Muscle layer of colon (tissue), 2 donors: ENCODE measurements at regions not wholly inside any gene's neighbourhood (a gene's known extent, or its start where the extent isn't known, plus 50 kb on each side); places are given as distances from the start of the nearest gene placed in this dataset.

Experiments used
- H3K27ac ChIP-seq: one replicate; pipeline ENCODE4 v1.7.0; 2013; ENCODE audit warnings: low read depth, mild to moderate bottlenecking, low read length, moderate library complexity
- H3K27me3 ChIP-seq, 2 donors: one replicate each; pipeline ENCODE4 v1.7.0; 2013; ENCODE audit warnings: low read length in 2 of 2, mild to moderate bottlenecking in 2 of 2; ENCODE audit not compliant: insufficient read depth in 2 of 2, control insufficient read depth in 1 of 2
- H3K36me3 ChIP-seq: one replicate; pipeline ENCODE4 v1.7.0; 2013; ENCODE audit warnings: mild to moderate bottlenecking, low read length; ENCODE audit not compliant: insufficient read depth
- H3K4me1 ChIP-seq: one replicate; pipeline ENCODE4 v1.7.0; 2013; ENCODE audit warnings: mild to moderate bottlenecking, low read length; ENCODE audit not compliant: insufficient read depth
- H3K4me3 ChIP-seq, 2 donors: one replicate each; pipeline ENCODE4 v1.7.0; 2013; ENCODE audit warnings: low read length in 2 of 2, low read depth in 1 of 2, mild to moderate bottlenecking in 1 of 2, moderate library complexity in 1 of 2
- H3K9ac ChIP-seq: one replicate; pipeline ENCODE4 v1.7.0; 2013; ENCODE audit warnings: low read length
- H3K9me3 ChIP-seq: one replicate; pipeline ENCODE4 v1.7.0; 2013; ENCODE audit warnings: mild to moderate bottlenecking, low read length
- donor health status: abdominal sarcoma.
- donor health status: Adenocarcinoma of cecum.

DNA sequence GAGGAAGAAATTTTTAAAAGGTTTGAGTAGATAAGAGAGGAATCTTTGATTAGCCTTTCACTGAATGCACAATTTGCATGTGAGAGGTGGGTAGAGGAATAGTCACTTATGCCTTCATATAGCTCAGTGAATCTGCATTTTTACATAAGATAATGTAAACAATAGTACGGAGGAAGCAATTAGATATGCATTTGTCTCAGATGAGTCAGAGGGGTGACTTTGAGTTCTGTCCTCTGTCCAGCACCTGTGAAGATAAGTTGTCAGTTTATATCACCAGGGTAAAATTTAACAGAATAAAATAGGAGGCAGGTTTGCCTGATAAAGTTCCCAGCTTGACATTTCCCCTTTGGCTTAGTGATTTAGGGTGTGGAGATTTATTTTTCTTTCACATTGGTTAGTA, 841.9 kb downstream of the PCDH18 start:
- Histone ChIP-seq H3K27ac (no peak overlapping the region), H3K27me3 (no peaks in the 10 kb centered on the region), H3K9ac (no peak overlapping the region), H3K9me3 (no peaks in the 10 kb centered on the region), H3K4me1 (no peaks in the 10 kb centered on the region), H3K4me3 (no peak overlapping the region), H3K36me3 (no peaks in the 10 kb centered on the region)

DNA sequence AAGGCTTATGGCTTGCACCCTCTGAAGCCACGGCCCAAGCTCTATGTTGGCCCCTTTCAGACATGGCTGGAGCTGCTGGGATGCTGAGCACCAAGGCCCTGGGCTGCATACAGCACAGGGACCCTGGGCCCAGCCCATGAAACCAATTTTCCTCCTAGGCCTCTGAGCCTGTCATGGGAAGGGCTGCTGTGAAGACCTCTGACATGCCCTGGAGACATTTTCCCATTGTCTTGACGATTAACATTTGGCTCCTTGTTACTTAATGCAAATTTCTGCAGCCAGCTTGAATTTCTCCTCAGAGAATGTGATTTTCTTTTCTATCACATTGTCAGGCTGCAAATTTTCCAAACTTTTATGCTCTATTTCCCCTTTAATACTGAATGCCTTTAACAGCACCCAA, 844.7 kb downstream of the PCDH18 start:
- Histone ChIP-seq H3K9me3 (no peaks in the 10 kb centered on the region), H3K9ac (no peak overlapping the region), H3K4me3 (no peak overlapping the region), H3K27ac (no peak overlapping the region), H3K36me3 (no peaks in the 10 kb centered on the region), H3K27me3 (no peaks in the 10 kb centered on the region), H3K4me1 (no peaks in the 10 kb centered on the region)

DNA sequence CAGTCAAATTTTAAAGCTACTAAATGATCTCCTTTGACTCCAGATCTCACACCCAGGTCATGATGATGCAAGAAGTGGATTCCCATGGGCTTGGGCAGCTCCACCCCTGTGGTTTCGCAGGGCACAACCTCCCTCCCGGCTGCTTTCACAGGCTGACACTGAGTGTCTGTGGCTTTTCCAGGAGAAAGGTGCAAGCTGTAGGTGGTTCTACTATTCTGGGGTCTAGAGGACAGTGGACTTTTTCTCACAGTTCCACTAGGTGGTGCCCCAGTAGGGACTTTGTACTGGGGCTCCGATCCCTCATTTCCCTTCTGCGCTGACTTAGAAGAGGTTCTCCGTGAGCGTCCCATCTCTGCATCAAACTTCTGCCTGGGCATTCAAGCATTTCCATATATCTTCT, 845.2 kb downstream of the PCDH18 start:
- Histone ChIP-seq H3K4me3 (no peak overlapping the region), H3K9ac (no peak overlapping the region), H3K9me3 (no peaks in the 10 kb centered on the region), H3K4me1 (no peaks in the 10 kb centered on the region), H3K36me3 (no peaks in the 10 kb centered on the region), H3K27ac (no peak overlapping the region), H3K27me3 (no peaks in the 10 kb centered on the region)

DNA sequence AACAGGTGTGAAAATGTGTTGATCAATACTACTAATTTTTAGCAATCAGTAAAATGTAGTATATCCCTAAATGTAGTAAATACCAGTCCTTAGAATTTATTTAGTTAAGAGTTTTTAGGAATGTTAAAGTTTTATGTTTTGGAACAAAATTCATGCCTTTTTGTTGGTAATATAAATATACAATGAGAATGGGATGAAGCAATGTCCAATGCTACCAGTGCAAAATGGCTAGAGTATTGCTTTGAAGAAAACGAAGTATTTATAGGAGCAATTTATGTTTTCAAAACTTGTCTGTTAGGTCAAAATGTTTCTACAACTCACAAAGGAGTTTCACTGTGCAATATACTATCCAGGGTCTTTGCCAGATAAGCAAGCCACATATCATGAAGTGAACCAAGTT, 851.5 kb downstream of the PCDH18 start:
- no peaks in the 10 kb centered on the region for H3K27me3 ChIP-seq
- peaks cover 16% of the 10 kb centered on the region for H3K4me1 ChIP-seq
- no peaks in the 10 kb centered on the region for H3K9me3 ChIP-seq
- no peak overlapping the region for H3K9ac ChIP-seq
- H3K27ac ChIP-seq, result no peak overlapping the region
- H3K36me3 ChIP-seq, result no peaks in the 10 kb centered on the region
- no peak overlapping the region for H3K4me3 ChIP-seq

DNA sequence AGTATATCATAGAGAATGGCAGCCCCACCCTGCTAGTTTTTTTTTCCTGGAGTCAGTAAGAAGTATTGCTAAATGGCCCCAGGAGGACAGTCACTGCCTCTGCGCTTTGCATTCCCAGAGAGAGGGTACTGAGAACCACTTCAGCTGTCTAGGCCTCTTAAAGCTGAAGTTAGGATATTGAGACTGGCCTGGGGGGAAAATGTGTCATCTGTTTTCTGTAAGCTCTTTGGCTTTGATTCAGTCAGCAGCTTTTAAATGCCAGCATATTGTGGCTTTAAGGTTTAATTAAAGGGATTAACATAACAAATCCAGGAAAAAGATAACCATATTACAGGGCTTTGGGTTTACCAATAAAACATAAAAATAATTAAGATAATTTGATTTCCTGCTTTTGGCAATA, 852.0 kb downstream of the PCDH18 start:
- no peak overlapping the region for H3K9ac ChIP-seq
- H3K9me3 ChIP-seq, result no peaks in the 10 kb centered on the region
- H3K36me3 ChIP-seq, result no peaks in the 10 kb centered on the region
- H3K4me1 ChIP-seq, result peaks cover 16% of the 10 kb centered on the region
- no peak overlapping the region for H3K4me3 ChIP-seq
- H3K27me3 ChIP-seq, result no peaks in the 10 kb centered on the region
- H3K27ac ChIP-seq, result no peak overlapping the region

DNA sequence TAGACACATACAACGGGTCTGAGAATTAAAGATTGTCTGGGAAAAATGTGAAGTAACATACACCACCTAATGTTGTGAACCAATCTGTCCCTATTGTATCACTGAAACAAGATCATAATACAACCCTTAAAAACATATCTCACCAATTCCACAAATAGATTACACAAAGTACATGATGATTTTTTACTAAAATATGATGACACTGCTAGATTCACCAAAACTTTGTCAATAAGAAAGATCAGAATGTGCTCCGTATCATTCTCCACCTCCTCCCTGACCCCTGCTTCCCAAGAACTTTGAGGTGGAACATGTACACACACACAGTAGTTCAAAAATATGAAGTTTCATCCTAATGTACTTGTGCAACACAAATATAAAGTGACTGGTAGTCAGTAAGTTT, 862.0 kb downstream of the PCDH18 start:
- no peak overlapping the region for H3K27ac ChIP-seq
- H3K36me3 ChIP-seq, result no peaks in the 10 kb centered on the region
- no peak overlapping the region for H3K9ac ChIP-seq
- H3K27me3 ChIP-seq, result no peaks in the 10 kb centered on the region
- no peak overlapping the region for H3K4me3 ChIP-seq
- H3K9me3 ChIP-seq, result no peaks in the 10 kb centered on the region
- H3K4me1 ChIP-seq, result no peaks in the 10 kb centered on the region

DNA sequence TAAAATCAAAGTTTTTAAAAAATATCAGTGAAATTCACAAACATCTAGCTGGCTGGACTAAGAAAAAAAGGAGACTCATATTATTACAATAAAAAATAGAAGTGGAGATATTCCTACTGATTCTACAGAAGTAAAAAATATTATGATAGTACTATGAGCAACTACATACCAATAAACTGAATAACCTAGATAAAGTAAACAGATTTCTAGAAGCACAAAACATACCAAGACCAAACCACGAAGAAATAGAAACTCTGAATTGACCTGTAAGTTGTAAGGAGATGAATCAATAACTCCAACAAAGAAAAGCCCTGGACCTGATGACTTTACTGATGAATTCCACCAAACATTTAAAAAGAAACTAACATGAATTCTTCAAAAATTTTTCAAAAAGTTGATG, 867.3 kb downstream of the PCDH18 start:
- Histone ChIP-seq H3K4me3 (no peak overlapping the region), H3K9me3 (no peaks in the 10 kb centered on the region), H3K4me1 (no peaks in the 10 kb centered on the region), H3K9ac (no peak overlapping the region), H3K36me3 (no peaks in the 10 kb centered on the region), H3K27ac (no peak overlapping the region), H3K27me3 (no peaks in the 10 kb centered on the region)

DNA sequence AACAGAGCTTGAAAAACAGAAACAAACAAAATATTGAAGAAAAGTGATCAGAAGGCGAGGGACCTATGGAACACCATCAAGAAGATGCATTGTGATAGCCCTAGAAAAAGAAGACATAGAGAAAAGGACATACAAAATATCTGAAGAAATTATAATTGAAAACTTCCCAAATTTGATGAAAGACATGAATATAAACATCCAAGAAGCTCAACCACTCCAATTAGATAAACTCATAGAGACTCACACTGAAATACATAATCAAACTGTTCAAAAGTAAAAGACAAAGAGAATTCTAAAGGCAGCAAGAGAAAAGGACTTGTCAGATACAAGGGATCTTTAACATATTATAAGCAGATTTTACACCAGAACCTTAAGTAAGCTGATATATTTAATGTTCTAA, 869.8 kb downstream of the PCDH18 start:
- H3K36me3 ChIP-seq, result no peaks in the 10 kb centered on the region
- no peak overlapping the region for H3K9ac ChIP-seq
- no peaks in the 10 kb centered on the region for H3K4me1 ChIP-seq
- H3K9me3 ChIP-seq, result no peaks in the 10 kb centered on the region
- no peak overlapping the region for H3K4me3 ChIP-seq
- H3K27me3 ChIP-seq, result no peaks in the 10 kb centered on the region
- no peak overlapping the region for H3K27ac ChIP-seq

DNA sequence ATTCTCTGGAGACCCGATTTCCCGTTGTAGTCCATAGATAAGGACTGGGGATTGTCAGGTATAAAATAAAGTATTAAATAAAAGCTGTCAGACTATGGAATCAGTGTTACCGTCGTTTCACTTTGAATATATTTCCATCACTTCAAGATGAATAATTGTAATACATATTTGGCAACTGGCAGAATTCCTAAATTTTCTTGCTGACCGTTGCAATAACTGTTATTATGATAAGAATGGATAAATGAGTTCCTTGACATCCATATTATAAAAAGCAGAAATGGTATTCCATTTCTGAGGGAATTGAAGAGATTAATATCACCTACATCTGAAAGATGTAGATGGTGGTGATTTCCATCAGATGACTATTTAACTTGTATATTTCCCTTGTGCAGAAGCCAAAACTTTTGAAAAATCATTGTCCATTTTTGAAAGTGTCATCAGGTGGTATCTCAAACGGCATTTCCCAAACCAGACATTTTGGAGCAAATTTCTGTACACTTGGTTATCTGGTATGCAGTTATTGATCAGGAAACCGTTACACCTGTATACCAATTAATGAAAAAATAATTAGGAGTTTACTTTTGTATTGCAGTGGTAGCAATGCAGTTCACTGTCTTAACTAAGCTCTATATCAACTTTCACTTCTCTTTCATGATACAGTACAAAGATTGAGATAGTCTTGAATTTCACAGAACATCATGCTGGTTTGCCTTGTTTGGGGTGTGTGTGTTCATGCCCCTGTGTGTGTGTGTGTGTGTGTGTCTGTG, 878.5 kb downstream of the PCDH18 start:
- Histone ChIP-seq H3K27me3 (no peaks in the 10 kb centered on the region), H3K9me3 (no peaks in the 10 kb centered on the region), H3K4me1 (no peaks in the 10 kb centered on the region), H3K27ac (no peak overlapping the region), H3K9ac (no peak overlapping the region), H3K4me3 (no peak overlapping the region), H3K36me3 (no peaks in the 10 kb centered on the region)

DNA sequence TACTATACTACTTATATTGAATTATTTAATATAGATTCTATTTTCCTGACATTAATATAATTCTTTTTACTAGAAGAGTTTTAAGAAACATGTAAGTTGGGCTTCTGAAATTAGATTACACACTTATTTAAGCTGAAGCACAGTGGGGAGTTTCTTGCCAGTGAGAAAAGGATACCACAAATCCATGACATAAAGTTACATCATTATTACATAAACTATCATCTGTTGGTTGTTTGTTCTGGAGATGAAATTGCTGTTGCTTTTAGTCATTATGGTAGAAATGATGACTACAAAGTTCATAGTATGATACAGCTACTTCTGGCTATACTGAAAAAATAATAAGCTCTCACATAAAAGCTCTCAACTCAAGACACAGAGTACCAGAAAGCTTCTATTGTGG, 880.4 kb downstream of the PCDH18 start:
- no peaks in the 10 kb centered on the region for H3K27me3 ChIP-seq
- H3K27ac ChIP-seq, result no peak overlapping the region
- no peaks in the 10 kb centered on the region for H3K36me3 ChIP-seq
- no peak overlapping the region for H3K4me3 ChIP-seq
- H3K9me3 ChIP-seq, result no peaks in the 10 kb centered on the region
- no peaks in the 10 kb centered on the region for H3K4me1 ChIP-seq
- no peak overlapping the region for H3K9ac ChIP-seq

DNA sequence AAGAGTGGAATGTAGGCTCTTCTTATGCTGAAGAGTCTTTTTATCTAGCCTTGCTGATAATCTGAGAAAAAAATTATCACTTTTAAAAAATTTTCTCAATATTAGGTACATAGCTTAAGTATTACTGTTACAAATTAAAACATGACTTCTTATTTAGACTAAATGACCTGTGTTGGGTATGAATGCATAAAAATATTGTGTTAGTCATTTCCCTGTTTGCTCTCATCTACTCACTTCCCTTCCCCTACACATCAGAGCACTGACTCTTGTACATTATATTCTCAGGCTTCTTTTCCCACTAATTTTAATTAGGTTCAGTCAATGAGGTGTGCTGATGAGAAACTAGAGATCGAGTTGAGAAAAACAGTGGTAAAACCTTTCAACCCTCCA, 881.0 kb downstream of the PCDH18 start:
- no peaks in the 10 kb centered on the region for H3K36me3 ChIP-seq
- no peak overlapping the region for H3K9ac ChIP-seq
- H3K27me3 ChIP-seq, result no peaks in the 10 kb centered on the region
- H3K27ac ChIP-seq, result no peak overlapping the region
- H3K4me1 ChIP-seq, result no peaks in the 10 kb centered on the region
- no peak overlapping the region for H3K4me3 ChIP-seq
- H3K9me3 ChIP-seq, result no peaks in the 10 kb centered on the region

DNA sequence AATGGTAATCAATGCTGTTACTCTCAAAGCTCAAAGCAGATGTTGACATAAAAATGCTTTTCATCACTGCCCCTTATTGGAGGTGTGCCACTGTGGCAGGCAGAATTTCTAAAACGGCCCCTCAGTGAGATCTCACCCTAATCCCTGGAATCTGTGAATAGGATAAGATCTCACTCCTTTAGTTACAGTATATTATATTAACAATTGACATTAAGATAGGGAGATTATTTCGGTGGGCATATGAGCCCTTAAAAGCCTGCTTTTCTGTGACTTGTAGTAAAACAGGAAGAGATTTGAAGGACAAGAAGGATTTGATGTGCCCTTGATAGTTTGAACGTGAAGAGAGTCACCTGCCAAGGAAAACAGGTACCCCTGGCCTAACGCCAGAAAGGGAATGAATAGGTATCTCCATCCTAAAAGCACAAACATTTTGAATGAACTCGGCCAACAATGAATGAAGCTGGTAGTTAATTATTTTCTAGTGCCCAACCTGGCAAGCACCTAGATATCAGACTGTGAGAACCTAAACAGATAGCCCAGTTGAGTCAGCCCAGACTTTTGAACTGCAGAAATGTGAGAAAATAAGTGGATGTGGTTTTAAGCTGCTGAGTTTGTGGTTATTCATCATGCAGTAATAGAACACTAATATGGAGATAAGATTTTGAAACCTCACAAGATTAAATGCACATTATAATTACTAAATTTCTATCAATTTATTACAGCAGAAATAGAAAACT, 881.6 kb downstream of the PCDH18 start:
- Histone ChIP-seq H3K27ac (no peak overlapping the region), H3K9me3 (no peaks in the 10 kb centered on the region), H3K4me1 (no peaks in the 10 kb centered on the region), H3K36me3 (no peaks in the 10 kb centered on the region), H3K27me3 (no peaks in the 10 kb centered on the region), H3K9ac (no peak overlapping the region), H3K4me3 (no peak overlapping the region)
